Glomerular endothelial cell (primary cell): ENCODE measurements at regions not wholly inside any gene's neighbourhood (a gene's known extent, or its start where the extent isn't known, plus 50 kb on each side); places are given as distances from the start of the nearest gene placed in this dataset.

Experiments used
- DNase-seq: peaks from one replicate; pipeline ENCODE4 v3.0.0-alpha.2; 2011; ENCODE audit warnings: low read depth, low spot score; ENCODE audit errors: extremely low read depth

DNA sequence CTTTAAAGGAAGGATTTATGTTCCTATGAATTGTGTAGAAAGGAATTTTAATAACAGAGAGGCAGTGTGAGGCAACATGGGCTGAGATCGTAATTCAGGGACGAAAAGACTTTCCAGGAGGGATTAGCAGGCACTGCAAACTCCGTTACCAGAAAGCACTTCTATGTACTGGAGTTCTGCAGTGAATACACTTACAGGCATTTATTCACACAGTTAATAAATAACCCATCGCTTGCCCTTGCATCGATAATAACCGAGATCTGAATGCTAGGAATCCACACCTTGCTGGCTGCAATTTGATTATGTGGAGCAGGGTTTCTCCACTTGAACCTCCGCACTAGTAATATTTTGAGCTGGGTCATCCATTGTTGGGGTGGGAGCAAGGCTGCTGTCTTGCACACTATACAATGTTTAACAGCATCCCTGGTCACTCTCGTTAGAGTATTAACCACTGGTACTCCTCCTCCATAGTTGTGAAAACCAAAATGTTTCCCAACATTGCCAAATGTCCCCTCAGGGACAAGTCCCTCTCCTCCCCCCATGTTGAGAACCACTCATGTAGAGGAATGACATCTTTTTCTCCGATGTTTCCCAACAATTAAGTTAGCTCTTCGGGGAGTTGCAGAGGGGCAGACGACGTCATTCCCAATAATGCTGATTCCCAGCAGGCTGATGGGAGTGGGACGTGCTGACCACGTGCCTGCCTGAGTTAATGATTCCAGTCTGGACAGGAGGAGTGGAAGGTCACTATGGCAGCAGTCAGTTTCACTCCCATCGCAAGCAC, 99.5 kb downstream of the SNX19 start:
- no peak for DNase-seq

DNA sequence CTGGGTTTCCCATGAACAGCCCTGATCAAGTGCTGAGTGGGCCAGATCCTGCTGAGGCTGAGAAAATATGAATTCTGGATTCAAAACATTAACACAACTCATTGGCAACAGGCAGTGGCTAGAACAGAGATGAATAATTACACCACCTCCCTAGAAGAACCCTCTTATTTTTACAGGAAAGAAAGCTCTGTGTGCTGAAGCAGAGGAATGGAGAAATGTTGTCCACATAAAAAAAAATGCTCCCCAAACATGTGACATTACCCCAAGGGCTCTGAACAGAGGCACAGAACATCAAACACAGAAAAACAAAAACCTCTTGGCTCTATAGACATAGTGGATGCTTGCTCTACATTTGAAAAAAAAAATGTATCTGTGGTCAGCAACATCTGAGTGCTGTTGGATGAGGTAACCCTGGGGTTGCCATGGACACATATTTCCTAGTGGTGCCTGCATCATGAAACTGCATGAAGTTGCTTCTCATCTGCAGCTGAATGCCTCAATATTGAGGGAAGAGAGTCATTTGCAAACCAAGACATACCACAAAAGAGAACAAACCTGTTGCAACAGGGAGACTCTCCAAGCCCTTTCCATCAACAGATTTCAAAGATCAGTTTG, 98.8 kb downstream of the SNX19 start:
- DNase-seq, result no peak

DNA sequence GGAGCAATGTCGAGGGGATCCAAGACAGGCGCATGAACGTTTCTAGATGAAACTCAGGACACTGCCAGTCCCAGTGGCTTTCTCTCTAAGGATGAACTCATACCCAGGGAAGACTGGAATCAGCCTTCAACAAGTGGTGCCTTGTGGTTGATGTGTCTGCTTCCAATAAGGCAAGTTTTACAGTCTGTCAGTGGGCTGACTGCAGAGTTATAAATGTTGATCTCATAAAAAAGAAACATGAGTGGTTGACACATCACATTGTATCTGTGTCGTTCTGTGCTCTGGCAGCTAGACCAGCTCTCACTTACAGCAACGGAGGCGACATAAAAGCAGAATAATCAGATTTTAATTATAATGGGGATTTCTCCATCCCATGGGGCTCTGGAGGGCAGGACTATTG, 96.7 kb downstream of the SNX19 start:
- DNase-seq, result no peak
